Effector CD4-positive, alpha-beta T cell (primary cell): ENCODE measurements at regions not wholly inside any gene's neighbourhood (a gene's known extent, or its start where the extent isn't known, plus 50 kb on each side); places are given as distances from the start of the nearest gene placed in this dataset.
"Not testable (repeated sequence)": the region's sequence is repeated elsewhere in the genome, so short reads cannot be mapped to it uniquely, and the experiment has no call there.

Experiments
- DNase-seq: peaks from one replicate; pipeline ENCODE4 v3.0.0-alpha.2; 2020

- DNase-seq, result no peak
These were observed 58.4 kb upstream of the WAPL start for GRCh38 chr10:86579883-86580520.

- DNase-seq, result no peak
These were observed 58.9 kb upstream of the WAPL start for GRCh38 chr10:86580521-86580891.

GRCh38 chr10:86583983-86584382 lies 62.4 kb upstream of the WAPL start:
- DNase-seq, result no peak

GRCh38 chr10:86585037-86585929 lies 63.7 kb upstream of the WAPL start:
- peak; percentile 62 for DNase-seq

- no peak for DNase-seq
These were observed 64.9 kb upstream of the WAPL start for GRCh38 chr10:86586516-86586915.

GRCh38 chr10:86588781-86589180 lies 65.6 kb upstream of the OPN4 start:
- not testable (repeated sequence) for DNase-seq

- no peak for DNase-seq
These were observed 62.9 kb upstream of the OPN4 start for GRCh38 chr10:86591436-86591835.

- DNase-seq, result no peak
These were observed 61.9 kb upstream of the OPN4 start for GRCh38 chr10:86592413-86592812.

GRCh38 chr10:86594535-86594934 lies 59.8 kb upstream of the OPN4 start:
- DNase-seq, result no peak

GRCh38 chr10:86595496-86595895 lies 58.9 kb upstream of the OPN4 start:
- no peak for DNase-seq

GRCh38 chr10:86596266-86596665 lies 58.1 kb upstream of the OPN4 start:
- no peak for DNase-seq

GRCh38 chr10:86597306-86597705 lies 57.0 kb upstream of the OPN4 start:
- no peak for DNase-seq

- no peak for DNase-seq
These were observed 56.2 kb upstream of the OPN4 start for GRCh38 chr10:86598151-86598550.

GRCh38 chr10:86599041-86599440 lies 55.3 kb upstream of the OPN4 start:
- DNase-seq, result no peak

- DNase-seq, result no peak
These were observed 54.6 kb upstream of the OPN4 start for GRCh38 chr10:86599729-86600128.

GRCh38 chr10:86600296-86600695 lies 54.1 kb upstream of the OPN4 start:
- no peak for DNase-seq

GRCh38 chr10:86601956-86602602 lies 52.3 kb upstream of the OPN4 start:
- no peak for DNase-seq

- DNase-seq, result no peak
These were observed 51.1 kb upstream of the OPN4 start for GRCh38 chr10:86603256-86603655.
